Cardiac muscle cell (in vitro differentiated cells and primary cell): ENCODE measurements at regions not wholly inside any gene's neighbourhood (a gene's known extent, or its start where the extent isn't known, plus 50 kb on each side); places are given as distances from the start of the nearest gene placed in this dataset.

Source experiments
- DNase-seq, 2 donors: peaks; one replicate each; pipeline versions ENCODE4 v3.0.0 to v3.0.0-alpha.2; 2010 to 2017; ENCODE audit warnings: low read depth in 1 of 2, low spot score in 1 of 2
- H3K27ac ChIP-seq: fragments of 200-600 bp; sonication (generic); 2 replicates; pipeline ENCODE4 v1.5.1; 2016
- H3K27me3 ChIP-seq: fragments of 200-600 bp; sonication (generic); 2 replicates; pipeline ENCODE4 v1.6.0; 2016; ENCODE audit warnings: control low read depth
- H3K36me3 ChIP-seq: fragments of 200-600 bp; sonication (generic); 2 replicates; pipeline ENCODE4 v1.5.1; 2016; ENCODE audit warnings: control low read depth
- H3K4me1 ChIP-seq: fragments of 200-600 bp; sonication (generic); 2 replicates; pipeline ENCODE4 v1.8.1; 2017; ENCODE audit warnings: low read depth, mild to moderate bottlenecking, mixed run types
- H3K4me3 ChIP-seq: fragments of 200-600 bp; sonication (generic); 2 replicates; pipeline ENCODE4 v1.5.1; 2016; ENCODE audit warnings: mild to moderate bottlenecking
- H3K9me3 ChIP-seq: fragments of 200-600 bp; sonication (generic); 2 replicates; pipeline ENCODE4 v1.5.1; 2017; ENCODE audit warnings: low read depth, mild to moderate bottlenecking, control low read depth
- CTCF ChIP-seq: IDR thresholded peaks from 2 replicates; pipeline ENCODE4 v1.5.1; 2012; ENCODE audit warnings: low read depth, mild to moderate bottlenecking, low read length

GRCh38 chr5:124417196-124417595 lies 329.2 kb downstream of the ZNF608 start:
- H3K9me3 ChIP-seq, result no peaks in the 10 kb centered on the region
- no peak overlapping the region for H3K4me3 ChIP-seq
- no peaks in the 10 kb centered on the region for H3K36me3 ChIP-seq
- no peaks in the 10 kb centered on the region for H3K27me3 ChIP-seq
- TF ChIP-seq CTCF, result no peak
- H3K27ac ChIP-seq, result no peak overlapping the region
- H3K4me1 ChIP-seq, result peaks cover 23% of the 10 kb centered on the region
- no peak for DNase-seq

GRCh38 chr5:124416627-124417026 lies 329.8 kb downstream of the ZNF608 start:
- H3K27me3 ChIP-seq, result no peaks in the 10 kb centered on the region
- no peak overlapping the region for H3K4me3 ChIP-seq
- H3K36me3 ChIP-seq, result no peaks in the 10 kb centered on the region
- no peaks in the 10 kb centered on the region for H3K9me3 ChIP-seq
- DNase-seq, result no peak
- H3K27ac ChIP-seq, result no peak overlapping the region
- TF ChIP-seq CTCF, result no peak
- peaks cover 23% of the 10 kb centered on the region for H3K4me1 ChIP-seq

GRCh38 chr5:124414973-124415372 lies 331.5 kb downstream of the ZNF608 start:
- Histone ChIP-seq H3K27me3 (no peaks in the 10 kb centered on the region), H3K4me1 (peaks cover 23% of the 10 kb centered on the region), H3K36me3 (no peaks in the 10 kb centered on the region), H3K27ac (no peak overlapping the region), H3K4me3 (no peak overlapping the region), H3K9me3 (no peaks in the 10 kb centered on the region)
- no peak for TF ChIP-seq CTCF
- no peak for DNase-seq

GRCh38 chr5:124410539-124411488 lies 335.6 kb downstream of the ZNF608 start:
- no peak overlapping the region for H3K27ac ChIP-seq
- H3K4me1 ChIP-seq, result peaks cover 3% of the 10 kb centered on the region
- no peaks in the 10 kb centered on the region for H3K9me3 ChIP-seq
- no peak for TF ChIP-seq CTCF
- H3K36me3 ChIP-seq, result no peaks in the 10 kb centered on the region
- no peaks in the 10 kb centered on the region for H3K27me3 ChIP-seq
- peak in 1 of 2 donors; percentile 23 for DNase-seq
- no peak overlapping the region for H3K4me3 ChIP-seq

GRCh38 chr5:124408738-124409453 lies 337.5 kb downstream of the ZNF608 start:
- no peak for TF ChIP-seq CTCF
- no peak overlapping the region for H3K4me3 ChIP-seq
- no peaks in the 10 kb centered on the region for H3K4me1 ChIP-seq
- DNase-seq, result peak in 1 of 2 donors; percentile 56
- H3K27me3 ChIP-seq, result no peaks in the 10 kb centered on the region
- no peaks in the 10 kb centered on the region for H3K9me3 ChIP-seq
- H3K27ac ChIP-seq, result no peak overlapping the region
- no peaks in the 10 kb centered on the region for H3K36me3 ChIP-seq
